NCI-H1105 treated with DMSO at 0.1 percent for 48 hours (cell line): ENCODE measurements at regions not wholly inside any gene's neighbourhood (a gene's known extent, or its start where the extent isn't known, plus 50 kb on each side); places are given as distances from the start of the nearest gene placed in this dataset.
"Not testable (repeated sequence)": the region's sequence is repeated elsewhere in the genome, so short reads cannot be mapped to it uniquely, and the experiment has no call there.

ENCODE experiments used
- DNase-seq: peaks from one replicate; lab custom pipeline; 2025; lab: John Stamatoyannopoulos, UW

DNA sequence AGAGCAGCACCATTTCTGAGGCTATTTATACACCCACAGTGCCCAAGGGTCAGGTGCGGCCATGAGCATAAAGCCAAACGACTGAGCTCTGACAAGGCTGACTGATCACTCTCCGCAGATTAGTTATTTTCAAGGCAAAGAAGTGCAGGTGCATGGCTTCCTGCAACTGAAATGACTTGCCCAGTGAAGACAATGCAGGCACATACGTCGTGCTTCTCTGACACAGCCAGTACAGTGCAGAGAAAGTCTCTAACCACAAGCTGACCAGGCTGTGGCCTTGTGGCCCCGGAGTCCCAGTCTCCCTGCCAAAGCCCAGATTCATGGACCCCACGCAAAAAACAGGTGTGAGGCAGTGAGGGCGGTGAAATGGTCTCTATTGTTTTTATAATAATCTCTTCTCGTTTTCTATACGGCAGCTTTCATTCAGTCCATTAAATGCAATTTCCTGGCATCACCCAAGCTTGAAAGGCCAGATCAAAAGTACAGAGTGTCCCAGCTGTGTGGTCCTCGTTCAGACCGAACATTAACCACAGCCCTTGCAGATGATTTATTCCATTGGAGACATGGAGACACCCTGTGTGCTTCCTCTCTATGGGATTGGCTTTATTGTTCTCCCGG is 447.0 kb upstream of the ID2 start:
- DNase-seq: peak; percentile 64

DNA sequence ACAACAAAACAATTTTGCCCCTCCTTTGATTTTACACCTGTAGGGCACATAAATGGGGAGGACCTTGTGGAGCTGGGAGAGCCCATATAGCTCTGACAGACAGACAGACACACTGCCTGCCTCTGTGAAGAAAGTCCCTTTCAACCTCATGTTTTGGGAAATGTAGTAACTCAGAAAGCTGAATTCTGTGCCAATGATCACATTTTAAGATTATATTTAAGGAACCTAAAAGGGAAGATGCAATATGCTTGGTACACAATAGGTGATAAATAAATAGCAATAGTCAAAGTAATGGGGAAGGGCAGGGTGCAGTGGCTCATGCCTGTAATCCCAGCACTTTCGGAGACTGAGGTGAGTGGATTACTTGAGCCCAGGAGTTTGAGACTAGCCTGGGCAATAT is 446.4 kb upstream of the ID2 start:
- no peak for DNase-seq

DNA sequence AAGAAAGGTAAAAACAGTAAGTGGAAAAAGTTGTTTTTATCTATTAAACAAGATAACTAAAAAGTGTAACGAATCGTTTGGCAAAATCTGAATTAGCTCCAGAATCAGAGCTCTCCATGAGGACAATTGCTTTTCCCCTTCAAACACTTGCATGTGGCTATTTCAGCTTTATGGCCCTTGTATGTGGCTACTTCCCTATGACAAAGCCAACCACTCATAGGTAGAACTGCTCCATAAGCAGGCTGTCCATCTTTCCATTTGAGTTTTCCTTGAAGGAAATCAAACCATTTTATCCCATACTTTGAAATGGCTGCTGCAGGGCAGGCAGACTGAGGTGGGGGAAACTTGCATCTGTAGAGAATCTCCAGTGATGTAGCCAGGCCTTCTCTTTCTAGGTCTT is 445.5 kb upstream of the ID2 start:
- DNase-seq: no peak

DNA sequence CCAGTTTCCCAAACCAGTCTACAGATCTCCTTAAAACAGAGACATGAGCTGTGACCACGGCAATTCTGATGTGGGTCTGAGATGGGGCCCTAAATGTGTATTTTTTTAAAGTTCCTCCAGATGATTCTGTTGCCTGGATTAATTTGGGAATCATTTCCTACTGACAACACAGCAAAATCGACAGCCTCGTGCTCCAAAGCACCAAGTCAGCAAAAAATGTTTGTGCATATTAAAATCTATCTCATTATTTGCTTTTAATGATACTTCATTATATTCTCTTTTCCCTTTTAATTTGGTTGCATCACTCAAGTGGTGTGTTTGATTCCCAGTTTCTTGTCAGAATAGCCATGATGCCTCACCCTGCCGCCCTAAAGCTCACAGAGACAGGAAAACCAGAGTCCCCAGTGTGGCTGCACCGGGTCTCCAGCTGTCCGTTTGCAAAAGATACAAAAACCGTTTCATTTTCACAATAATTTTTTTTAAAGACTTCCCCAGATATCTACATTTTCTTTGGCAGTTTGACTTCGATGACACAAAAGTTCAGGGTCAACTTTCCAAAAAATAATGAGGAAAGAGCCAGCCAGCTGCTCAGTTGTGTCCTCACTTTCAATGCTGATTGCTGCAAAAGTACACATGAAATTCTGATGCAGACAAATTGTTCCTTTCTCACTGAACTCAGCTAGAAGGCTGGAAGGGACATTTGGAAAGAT is 443.2 kb upstream of the ID2 start:
- DNase-seq: no peak

DNA sequence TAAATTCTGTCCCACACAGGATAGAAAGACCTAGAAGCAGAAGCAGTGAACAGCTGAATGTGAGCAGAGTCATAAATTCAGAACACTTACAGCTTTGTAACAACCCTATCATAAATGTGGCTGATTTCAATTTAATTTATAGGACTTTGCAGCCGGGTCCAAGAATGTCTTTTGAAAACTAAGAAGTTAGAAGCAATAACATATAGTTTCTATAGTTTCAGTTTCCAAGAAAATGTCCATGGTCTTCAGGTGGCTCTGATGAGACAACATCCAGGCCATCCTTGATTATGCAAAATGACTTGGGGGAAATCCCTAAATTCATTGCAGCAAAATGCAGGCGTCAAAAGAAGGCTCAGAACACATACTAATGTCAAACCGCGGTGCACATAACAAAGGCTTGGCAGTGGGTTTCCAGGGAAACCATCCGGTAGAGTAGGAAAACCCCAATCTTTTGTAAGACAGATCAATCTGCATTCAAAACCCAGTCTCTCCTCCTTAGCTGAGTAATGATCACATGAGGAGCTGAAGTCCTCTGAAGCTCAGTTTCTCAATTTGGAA is 442.2 kb upstream of the ID2 start:
- no peak for DNase-seq

DNA sequence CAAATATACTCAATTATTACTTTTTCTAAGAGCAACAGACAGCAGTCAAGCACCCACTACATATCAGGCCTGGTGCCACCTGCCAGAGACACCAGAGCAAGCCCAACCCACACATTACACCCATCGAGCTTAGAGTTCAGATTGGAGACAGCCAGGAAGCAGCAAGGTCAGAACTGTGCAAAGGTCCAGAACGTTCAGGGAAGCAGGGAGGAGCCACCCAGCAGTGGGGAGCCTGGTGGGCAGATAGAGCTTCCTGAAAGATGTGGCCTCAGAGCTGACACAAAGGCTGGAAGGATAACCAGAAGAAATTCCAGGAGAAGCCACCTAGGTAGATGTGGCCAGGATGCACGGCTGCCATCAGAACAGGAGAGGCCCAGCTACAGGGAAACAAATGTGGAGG is 440.5 kb upstream of the ID2 start:
- DNase-seq: no peak

DNA sequence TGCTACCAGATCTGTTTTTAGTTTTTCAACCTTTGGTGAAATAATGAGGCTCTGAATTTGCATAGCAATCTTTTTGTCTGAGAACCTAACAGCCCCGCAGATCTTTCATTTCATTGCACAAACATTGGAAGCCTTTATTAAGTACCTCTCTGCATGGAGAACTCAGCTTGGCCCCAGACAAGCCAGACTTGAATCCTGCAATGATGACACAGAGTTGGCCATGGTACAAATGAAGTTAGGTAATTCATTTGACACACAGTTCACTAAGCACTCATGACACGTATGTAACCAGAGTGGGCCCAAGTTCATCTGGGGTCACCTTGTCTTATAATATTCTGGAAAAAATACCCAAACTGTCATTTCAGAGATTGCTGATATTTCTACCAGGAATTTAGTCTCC is 439.1 kb upstream of the ID2 start:
- no peak for DNase-seq

DNA sequence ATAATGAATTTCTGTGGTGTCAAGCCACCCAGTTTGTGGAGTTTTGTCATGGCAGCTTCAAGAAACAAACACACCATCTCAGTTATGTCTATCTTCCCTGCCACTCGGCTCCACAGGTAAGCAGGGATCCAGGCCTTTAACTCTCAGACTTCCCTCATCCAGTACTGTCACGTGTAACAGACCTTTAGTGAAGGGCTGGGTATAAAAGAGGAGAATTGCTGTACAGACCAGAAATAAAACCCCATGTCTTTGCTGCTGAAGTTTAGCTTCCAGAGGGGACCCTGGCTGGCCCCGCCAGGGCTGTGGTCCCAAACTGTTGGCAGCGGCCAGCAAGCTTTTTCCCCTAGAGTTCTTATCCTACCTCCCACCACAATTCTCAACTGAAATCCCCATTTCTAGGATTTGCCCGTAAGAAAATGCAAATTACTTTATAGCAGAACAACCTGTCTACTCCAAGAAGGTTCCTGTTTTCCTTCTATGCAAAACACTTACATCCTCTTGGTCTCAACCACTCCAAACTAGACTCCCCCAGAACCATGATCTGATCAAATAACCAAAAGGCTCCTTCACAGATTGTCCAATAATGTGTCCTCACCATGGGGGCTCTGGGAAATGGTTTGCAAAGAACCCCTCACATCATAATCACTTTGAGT is 438.0 kb upstream of the ID2 start:
- no peak for DNase-seq

DNA sequence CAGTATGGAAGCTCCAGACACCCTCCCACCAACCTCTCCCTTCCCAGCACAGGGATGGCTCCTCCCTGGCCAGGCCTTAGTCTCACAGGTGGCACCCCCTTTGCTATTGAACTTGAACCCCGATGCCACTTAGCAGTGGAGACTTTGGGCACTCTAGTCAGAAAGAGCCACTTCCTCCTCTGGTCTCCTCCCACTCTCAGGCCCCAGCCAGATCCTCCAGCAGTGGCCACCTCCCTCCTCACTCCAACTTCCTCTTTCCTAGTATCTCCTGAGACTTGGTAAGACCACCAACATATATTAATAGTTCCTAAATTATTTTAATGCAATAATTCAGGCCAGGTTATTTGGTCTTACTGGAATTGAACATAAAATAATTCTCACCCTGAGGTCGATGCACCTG is 437.2 kb upstream of the ID2 start:
- DNase-seq: no peak

DNA sequence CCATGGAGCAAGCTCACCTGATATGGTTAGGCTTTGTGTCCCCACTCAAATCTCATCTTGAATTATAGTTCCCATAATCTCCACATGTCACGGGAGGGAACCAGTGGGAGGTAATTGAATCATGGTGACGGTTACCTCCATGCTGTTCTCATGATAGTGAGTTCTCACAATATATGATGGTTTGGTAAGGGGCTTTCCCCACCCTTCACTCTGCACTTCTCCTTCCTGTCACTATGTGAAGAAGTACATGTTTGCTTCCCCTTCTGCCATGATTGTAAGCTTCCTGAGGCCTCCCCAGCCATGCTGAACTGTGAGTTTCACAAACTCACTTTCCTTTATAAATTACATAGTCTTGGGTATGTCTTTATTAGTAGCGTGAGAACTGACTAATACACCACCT is 435.7 kb upstream of the ID2 start:
- DNase-seq: no peak

DNA sequence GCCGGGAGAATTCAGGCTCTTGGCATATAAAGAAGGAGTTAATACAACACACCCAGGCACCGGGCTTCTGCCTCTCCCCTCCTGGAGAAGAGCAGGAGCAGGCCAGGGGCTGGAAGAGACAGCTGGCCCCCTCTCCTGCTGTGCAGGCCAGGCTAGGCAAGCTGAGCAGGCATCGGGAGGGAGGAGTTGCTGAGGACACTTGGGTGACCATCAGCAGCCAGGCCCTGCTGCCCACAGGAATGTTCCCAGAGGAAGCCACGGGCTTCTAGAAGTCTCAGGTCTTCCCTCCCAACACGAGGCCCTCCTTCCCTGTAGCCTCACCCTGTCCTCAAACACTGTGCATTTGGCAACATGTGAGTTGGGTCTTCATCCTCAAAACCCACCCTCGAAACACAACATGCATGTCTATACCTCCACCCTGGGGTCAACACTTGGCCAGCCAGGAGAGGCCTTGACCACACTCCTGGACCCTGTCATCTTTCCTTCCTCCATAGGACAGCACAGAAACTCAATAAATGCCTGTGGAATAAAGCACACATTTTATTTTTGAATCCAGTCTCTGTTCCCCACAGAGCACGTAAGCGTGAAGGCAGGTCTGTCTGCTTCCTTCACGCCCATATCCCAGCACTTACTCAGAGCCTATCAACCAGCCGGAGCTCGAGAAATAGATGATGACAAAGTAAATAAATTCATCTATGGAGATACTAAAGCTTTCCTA is 433.8 kb upstream of the ID2 start:
- no peak for DNase-seq

DNA sequence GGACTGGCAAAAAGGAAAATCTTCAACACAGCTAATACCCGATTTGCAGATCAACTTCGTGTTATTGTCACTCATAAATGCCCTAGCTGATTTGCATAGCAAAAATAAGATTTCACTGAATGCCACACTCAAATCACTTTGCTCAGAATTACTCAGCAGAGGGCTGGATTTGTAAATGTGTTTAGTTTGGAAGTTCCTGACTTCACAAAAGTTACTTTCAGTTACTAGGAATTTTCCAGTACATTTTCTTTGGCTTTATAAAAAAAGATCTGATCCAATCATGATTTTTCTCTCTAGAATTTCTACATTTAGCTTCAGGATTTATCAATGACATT is 433.3 kb upstream of the ID2 start:
- no peak for DNase-seq

DNA sequence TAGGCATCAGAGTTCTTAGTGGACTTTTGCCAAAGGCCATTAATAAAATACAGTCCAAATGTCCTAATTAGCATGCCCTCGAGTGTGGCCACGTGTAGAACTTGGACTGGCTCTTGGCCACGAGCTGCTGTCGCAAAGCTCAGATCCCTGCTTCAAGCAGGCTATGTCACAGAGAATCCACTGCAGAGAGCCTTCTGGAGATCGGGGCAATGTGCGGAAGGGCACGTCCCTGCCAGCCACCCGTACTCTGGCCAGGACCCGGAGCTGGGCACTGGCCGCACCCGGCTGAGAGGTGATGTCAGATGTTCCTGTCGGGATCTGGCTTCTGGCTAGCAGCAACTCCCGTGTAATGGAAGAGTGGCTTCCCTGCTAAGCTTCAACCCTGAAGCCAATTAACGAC is 432.7 kb upstream of the ID2 start:
- DNase-seq: no peak

DNA sequence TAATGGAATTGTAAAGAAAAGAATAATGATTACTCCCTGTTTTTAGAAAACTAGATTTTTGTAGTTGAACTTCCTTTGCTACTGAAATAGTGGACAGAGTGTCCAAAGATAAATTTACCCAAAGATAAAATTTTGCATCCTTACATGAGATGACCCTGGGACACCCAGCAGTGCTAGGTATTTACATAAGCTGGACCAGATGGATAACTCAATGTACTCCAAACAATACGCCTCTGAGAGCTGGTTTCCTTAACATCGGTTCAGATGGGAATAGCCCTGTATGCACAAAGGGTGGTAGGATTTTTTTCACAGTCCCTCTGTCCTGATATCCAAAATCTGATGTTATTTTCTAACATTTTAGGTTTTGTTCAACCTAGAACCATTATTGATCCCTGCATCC is 432.1 kb upstream of the ID2 start:
- no peak for DNase-seq

DNA sequence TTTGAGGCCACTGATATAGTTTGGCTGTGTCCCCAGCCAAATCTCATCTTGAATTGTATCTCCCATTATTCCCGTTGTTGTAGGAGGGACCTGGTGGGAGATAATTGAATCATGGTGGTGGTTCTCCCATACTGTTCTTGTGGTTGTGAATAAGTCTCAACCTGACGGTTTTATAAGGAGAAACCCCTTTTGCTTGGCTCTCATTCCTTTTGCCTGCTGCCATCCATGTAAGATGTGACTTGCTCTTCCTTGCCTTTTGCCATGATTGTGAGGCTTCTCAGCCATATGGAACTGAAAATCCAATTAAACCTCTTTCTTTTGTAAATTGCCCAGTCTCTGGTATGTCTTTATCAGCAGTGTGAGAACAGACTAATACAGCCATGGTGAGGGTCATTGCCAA is 431.6 kb upstream of the ID2 start:
- not testable (repeated sequence) for DNase-seq

DNA sequence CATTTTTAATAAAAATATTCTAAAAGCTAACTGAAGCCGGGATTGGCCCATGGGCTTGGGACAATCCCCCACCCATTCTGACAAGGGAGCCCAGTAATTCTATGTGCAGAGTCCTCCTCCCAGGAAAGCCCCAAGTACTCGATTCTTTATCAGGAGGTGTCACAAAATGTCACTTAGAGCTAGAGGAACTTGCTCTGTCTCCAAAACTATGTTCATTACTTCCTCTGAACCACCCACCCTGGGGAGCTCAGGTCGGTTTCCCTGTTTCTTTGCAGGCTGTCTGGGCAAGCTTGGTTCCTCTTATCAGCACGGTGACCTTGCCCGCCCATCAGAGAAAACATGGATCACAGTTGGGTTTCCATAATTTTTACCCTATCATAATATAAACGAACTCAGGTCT is 430.6 kb upstream of the ID2 start:
- DNase-seq: no peak

DNA sequence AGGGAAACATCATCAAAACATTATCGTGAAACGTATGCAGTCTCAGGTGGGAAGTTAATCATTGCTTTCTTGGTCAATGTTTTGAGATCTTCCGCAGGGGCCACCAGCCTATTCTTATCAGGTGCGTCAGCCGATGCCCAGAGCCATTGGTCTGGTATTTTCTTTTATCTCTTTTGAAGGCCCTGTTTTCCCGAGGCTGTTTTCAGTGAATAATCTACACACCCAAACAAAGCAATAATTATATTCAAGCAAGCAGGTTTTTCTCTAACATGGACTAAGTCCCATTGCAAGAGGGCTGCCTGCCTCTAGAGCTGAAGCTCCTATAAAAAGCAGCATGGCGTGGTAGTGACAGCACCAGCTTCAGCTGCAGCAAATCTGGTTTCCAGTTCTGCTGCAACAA is 430.0 kb upstream of the ID2 start:
- DNase-seq: no peak

DNA sequence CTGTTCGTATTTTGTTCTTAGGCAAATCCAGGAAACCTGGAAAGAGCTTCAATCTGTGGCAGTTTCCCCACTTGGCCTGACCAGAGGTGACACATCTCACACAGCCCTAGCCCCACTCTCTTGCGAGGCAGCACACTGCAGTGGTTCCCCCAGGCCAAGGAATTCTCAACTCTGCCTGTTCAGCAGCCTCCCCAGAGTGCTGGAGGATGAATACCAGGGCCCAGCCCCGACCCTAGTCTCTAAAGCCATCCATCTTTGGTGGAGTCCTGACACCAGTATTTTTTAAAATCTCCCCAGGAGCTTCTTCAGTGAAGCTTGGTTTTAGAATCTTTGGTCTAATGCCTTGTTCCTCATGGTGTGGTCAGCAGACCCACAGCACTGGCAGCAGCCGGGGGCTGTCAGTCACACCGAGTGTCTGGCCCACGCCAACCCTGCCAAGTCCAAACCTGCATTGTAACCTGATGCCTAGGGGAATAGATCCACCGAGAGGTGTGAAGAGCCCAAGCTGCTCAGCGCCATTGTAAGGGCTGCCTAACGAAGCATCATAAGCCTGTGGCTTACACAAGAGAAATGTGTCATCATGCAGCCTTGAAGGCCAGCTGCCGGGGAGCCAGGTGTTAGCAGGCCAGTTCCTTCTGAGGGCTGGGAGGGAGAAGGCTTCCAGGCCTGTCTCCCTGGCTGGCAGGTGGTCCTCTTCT is 428.7 kb upstream of the ID2 start:
- DNase-seq: peak; percentile 93

DNA sequence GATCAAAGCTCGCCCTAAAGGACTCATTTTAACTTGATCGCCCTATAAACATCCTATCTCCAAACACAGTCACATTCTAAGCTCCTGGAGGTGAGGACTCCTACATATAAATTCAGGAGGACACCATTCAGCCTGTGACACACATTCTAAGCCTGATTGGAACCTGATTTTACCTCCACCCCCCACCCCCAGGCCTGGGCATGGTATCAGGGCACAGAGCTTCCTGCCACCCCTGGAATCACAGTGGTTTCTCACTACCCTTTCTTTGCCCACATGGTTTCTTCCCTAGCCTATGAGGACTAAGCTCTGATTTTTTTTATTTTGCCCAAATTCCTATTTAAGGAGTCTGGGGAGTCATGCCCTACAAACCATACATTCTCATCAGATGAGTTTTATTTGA is 428.1 kb upstream of the ID2 start:
- DNase-seq: no peak

DNA sequence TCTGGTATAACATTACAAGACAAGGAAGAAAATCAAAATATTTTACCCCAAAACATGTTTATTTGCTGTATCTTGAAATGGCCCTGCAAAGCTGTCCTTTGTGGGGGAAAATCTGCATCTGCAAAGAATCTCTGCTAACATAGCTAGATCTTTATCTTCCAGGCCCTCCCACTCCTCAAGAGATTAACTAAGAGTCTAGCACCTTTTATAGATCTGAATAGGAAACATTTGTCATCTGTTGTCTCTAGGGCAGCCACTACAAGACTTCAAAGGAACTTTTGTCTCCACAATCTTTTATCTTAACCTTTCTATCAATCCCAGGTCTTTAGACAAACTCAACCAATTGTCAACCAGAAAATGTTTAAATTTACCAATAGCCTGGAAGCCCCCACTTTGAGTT is 427.6 kb upstream of the ID2 start:
- DNase-seq: not testable (repeated sequence)

DNA sequence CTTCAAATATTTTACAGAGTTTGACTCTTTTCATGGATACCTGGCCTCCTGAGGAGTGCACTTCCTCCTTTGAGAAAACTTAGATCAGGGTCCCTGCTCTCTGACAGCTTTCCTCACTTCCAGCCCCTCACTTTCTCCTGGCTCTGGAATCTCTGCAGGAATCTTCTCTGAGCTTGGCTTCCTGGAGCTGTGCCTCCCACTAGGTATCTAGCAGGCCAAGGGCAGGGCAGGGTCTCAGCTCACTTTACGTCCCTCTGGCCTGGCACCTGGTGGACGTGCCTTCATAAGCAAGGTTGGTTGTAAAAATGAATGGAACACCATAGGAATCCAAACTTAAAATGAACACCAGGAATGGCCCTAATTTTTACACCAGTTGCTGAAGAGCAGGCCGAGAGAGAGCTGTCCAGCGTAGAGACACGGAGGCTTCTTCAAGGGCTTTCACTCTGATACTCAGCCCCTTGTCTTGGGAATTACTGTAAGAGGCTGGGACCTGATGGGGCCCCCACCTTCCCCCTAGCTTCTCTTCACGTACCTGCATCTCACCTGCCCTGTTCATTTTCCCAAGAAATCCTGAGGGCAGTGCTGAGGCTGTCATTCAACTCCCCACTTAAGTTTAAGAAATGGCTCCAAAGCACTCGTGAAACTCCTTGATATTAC is 426.9 kb upstream of the ID2 start:
- DNase-seq: no peak

DNA sequence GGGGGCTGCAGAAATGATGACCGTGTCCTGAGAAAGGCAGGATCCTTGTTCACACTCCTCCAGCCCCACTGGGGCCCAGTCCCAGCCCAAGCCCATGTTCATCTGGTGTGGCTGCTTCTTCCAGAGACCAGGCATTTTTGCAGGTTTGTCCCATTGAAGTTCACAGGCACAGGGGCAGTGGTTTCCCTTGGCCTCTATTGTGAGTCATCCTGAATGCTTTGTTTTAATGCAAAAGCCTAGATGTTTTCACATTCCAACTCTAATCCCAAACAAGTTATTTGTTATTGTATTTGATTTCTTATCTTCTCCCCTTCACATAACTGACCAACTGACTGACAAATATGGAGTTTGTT is 426.4 kb upstream of the ID2 start:
- DNase-seq: no peak
